Aorta (tissue), 5 donors: ENCODE measurements at regions not wholly inside any gene's neighbourhood (a gene's known extent, or its start where the extent isn't known, plus 50 kb on each side); places are given as distances from the start of the nearest gene placed in this dataset.
A peak's percentile ranks its signal among the peaks of the same experiment; 100 is the strongest.

Source experiments
- ATAC-seq: fragments of 200-7000 bp; cut with Tn5 transposase; one replicate; pipeline ENCODE4 v1.9.1; 2022; ENCODE audit warnings: moderate library complexity; ENCODE audit not compliant: low FRiP score
- DNase-seq, 2 donors: peaks; one replicate each; pipeline ENCODE4 v3.0.0-alpha.2; 2020
- H3K27ac ChIP-seq, 2 donors: one replicate each; pipeline ENCODE4 v1.5.1; 2013; ENCODE audit warnings: low read length in 2 of 2, mild to moderate bottlenecking in 2 of 2, moderate library complexity in 2 of 2, control low read depth in 1 of 2, inconsistent platforms in 1 of 2, low read depth in 1 of 2
- H3K27me3 ChIP-seq, 2 donors: one replicate each; pipeline ENCODE4 v1.6.1; 2013; ENCODE audit warnings: control low read depth in 1 of 2, low read length in 1 of 2, mild to moderate bottlenecking in 1 of 2, moderate library complexity in 1 of 2; ENCODE audit not compliant: insufficient read depth in 2 of 2, control insufficient read depth in 1 of 2
- H3K36me3 ChIP-seq, 2 donors: one replicate each; pipeline ENCODE4 v1.6.1; 2013; ENCODE audit warnings: control low read depth in 1 of 2, low read length in 1 of 2, mild to moderate bottlenecking in 1 of 2; ENCODE audit not compliant: insufficient read depth in 2 of 2, control insufficient read depth in 1 of 2
- H3K4me1 ChIP-seq, 2 donors: one replicate each; pipeline ENCODE4 v1.6.1; 2013; ENCODE audit warnings: low read length in 2 of 2, control low read depth in 1 of 2, mild to moderate bottlenecking in 1 of 2, moderate library complexity in 1 of 2; ENCODE audit not compliant: insufficient read depth in 2 of 2, control insufficient read depth in 1 of 2
- H3K4me3 ChIP-seq, 2 donors: one replicate each; pipeline ENCODE4 v1.5.1; 2013; ENCODE audit warnings: low read length in 2 of 2, control low read depth in 1 of 2, mild to moderate bottlenecking in 1 of 2
- H3K9me3 ChIP-seq: one replicate; pipeline ENCODE4 v1.6.1; 2013; ENCODE audit warnings: mild to moderate bottlenecking, low read length; ENCODE audit not compliant: control insufficient read depth
- WGBS, 2 donors: extraction: QIAGEN DNeasy Blood & Tissue Kit; methylation state at CpG; one replicate each; pipeline ENCODE4 v1.1.7; 2013; 5-methylcytosine and 5-hydroxymethylcytosine counted together
- intact Hi-C, 2 donors: fragments of 100-400 bp; cut with DNase I; formaldehyde crosslinking; loops; one replicate each; pipeline versions ENCODE4 v1.14.2 to v1.15.0; 2022
- donor health status: healthy with polysubstance abuse.
- donor health status: Bipolar disorder and iron deficiency.
- donor health status: DM: no; HTN: no; CAD: no.
- donor health status: DM: no; HTN: no; CAD: no.
- donor health status: DM: yes; HTN: yes; CAD: no.

DNA sequence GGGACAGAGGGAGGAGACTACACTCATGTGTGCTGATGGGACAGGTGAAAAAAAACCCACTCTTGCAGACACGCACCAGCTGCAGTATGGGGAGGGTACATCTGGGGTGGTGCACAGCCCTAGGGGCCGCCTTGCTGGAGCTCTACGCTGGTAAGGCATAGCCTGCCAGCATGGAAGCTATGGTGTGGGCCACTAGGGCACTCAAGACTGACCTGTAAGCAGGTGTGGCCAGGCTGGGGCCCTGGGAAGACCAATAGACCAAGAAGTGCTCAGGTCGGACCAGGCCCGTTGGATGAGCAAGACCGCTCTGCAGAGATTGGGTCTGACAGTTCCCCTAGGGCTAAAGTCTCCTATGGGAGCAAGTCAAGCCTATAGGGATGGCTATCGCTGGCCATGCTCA, 314.8 kb downstream of the FAM47A start:
- Histone ChIP-seq H3K36me3 (no peaks in the 10 kb centered on the region), H3K27ac (no peak overlapping the region), H3K4me3 (no peak overlapping the region), H3K27me3 (no peaks in the 10 kb centered on the region), H3K9me3 (no peaks in the 10 kb centered on the region), H3K4me1 (no peaks in the 10 kb centered on the region)
- no peak for DNase-seq
- intact Hi-C loops, result no loop called here
- peak; percentile 54 for ATAC-seq
- 84 to 93% methylated on average over 7 of the region's 7 CpGs for WGBS, 2 donors

DNA sequence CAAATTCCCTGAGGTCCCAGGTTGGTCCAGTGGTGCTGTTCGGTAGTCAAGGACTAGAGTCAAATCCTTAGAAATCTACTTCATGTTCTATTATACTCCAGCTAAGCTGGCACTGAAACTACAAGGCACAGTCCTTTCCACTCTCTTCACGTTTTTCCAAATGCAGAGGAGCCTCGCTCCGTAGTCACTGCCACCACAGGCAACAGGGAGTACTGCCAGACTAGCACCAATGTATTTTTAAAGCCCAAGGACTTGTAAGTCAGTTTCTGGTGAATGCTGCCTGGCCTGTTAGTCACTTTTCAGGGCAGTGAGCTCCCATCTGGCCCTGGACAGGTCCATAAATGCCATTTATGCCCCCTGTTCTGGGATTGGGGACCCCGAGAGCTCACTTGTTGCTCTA, 323.5 kb downstream of the FAM47A start:
- Histone ChIP-seq H3K4me3 (no peak overlapping the region), H3K4me1 (no peaks in the 10 kb centered on the region), H3K9me3 (no peaks in the 10 kb centered on the region), H3K27ac (no peak overlapping the region), H3K36me3 (no peaks in the 10 kb centered on the region), H3K27me3 (no peaks in the 10 kb centered on the region)
- WGBS, 2 donors, result 54 to 75% methylated on average over 5 of the region's 5 CpGs
- DNase-seq (no peak), ATAC-seq (no peak)
- intact Hi-C loops, result no loop called here

DNA sequence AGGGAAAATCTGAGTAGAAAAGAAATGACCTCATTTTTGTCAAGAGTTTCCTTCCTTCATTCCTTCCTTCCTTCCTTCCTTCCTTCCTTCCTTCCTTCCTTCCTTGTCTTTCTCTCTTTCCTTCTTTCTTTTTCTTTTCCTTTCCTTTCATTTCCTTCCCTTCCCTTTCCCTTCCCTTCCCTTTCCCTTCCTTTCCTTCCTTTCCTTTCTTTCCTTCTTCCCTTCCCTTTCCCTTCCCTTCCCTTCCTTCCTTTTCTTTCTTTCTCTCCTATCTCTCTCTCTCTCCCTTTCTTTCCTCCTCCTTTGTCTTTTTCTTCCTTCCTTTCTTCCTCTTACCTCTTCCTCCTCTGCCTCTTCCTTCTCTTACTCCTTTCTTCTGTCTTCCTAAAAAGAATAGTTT, 347.6 kb downstream of the FAM47A start:
- H3K4me3 ChIP-seq, result no peak overlapping the region
- ATAC-seq, result no peak
- intact Hi-C loops, result no loop called here
- H3K36me3 ChIP-seq, result no peaks in the 10 kb centered on the region
- no peaks in the 10 kb centered on the region for H3K27me3 ChIP-seq
- no peak for DNase-seq
- no peak overlapping the region for H3K27ac ChIP-seq
- no peaks in the 10 kb centered on the region for H3K4me1 ChIP-seq
- no peaks in the 10 kb centered on the region for H3K9me3 ChIP-seq

DNA sequence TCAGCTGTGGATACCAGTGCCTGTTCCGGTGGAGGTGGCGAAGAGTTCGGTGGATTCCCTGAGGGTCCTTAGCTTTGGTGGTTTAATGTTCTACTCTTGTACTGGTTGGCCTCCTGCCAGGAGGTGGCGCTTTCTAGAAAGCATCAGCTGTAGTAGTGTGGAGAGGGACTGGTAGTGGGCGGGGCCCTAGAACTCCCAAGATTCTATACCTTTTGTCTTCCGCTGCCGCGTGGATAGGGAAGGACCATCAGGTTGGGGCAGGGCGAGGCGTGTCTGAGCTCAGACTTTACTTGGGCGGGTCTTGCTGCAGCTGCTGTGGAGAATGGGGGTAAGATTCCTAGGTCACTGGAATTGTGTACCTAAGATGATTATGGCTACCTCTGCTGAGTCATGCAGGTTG, 390.3 kb downstream of the FAM47A start:
- no peak for ATAC-seq
- Histone ChIP-seq H3K27ac (no peak overlapping the region), H3K27me3 (no peaks in the 10 kb centered on the region)

GRCh38 chrX:33735182-33735581, 396.9 kb downstream of the FAM47A start:
- no peak for DNase-seq
- no peak for ATAC-seq
- Histone ChIP-seq H3K4me1 (no peaks in the 10 kb centered on the region), H3K9me3 (no peaks in the 10 kb centered on the region), H3K27ac (no peak overlapping the region), H3K27me3 (no peaks in the 10 kb centered on the region), H3K4me3 (no peak overlapping the region), H3K36me3 (no peaks in the 10 kb centered on the region)
- WGBS, 2 donors, result 40 to 62% methylated on average over 1 of the region's 1 CpG
- intact Hi-C loops, result no loop called here

More for the DNA sequence above, 390.3 kb downstream of the FAM47A start:
- intact Hi-C loops, result no loop called here
- DNase-seq, result no peak
- H3K9me3 ChIP-seq, result no peaks in the 10 kb centered on the region
- 74 to 88% methylated on average over 11 of the region's 11 CpGs for WGBS, 2 donors
- no peaks in the 10 kb centered on the region for H3K4me1 ChIP-seq
- H3K36me3 ChIP-seq, result no peaks in the 10 kb centered on the region
- no peak overlapping the region for H3K4me3 ChIP-seq

DNA sequence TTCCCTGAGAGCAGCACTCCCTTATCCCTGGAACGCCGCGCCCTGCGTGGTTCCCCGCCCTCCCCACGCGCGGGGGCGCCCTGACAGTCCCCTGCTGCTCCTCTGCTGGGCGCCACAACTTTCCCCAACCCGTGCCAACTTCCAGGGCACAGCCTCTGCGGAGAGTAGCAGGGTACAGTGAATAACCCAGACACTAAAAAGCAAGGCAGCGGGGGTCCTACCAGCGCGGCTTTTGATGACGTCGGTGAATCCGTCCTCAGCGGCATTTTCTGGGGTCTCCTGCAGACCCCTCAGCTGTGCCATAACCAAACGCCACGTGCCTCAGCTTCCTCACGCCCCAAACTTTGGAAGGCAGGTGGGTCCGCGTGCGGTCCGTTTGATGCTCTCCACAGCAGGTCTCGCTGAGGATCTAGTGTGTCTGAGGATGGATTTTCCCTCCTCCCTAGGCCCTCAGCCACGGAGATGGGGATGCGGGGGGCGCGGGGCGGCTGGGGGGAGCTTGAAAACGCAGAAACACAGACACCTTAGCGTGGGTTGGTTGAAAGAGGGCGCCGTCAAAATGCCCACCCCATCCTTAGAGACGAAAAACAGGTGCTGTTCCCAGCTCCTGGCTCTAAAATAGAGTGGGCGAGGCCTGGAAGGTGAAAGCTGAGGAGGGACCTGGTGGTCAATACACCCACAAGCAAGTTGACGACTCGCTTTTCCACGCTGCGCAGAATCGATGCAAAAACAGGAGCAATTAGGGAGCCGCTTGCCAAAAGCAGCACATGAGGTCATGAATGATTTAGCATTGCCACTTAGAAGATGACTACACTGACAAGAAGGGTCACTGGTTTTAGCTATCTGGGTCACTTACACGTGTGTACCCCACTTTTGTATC, 405.6 kb downstream of the FAM47A start:
- peak overlapping the region; percentile 44 to 87 for H3K4me3 ChIP-seq
- no peaks in the 10 kb centered on the region for H3K36me3 ChIP-seq
- no peaks in the 10 kb centered on the region for H3K4me1 ChIP-seq
- H3K27me3 ChIP-seq, result no peaks in the 10 kb centered on the region
- DNase-seq (peak; percentile 43 to 77), ATAC-seq (peak; percentile 65)
- peak overlapping the region in 1 of 2 donors; percentile 84 for H3K27ac ChIP-seq
- 4 to 17% methylated on average over 45 of the region's 45 CpGs for WGBS, 2 donors
- H3K9me3 ChIP-seq, result no peaks in the 10 kb centered on the region
- intact Hi-C loops, result no loop called here

GRCh38 chrX:33725535-33726210, 406.4 kb downstream of the FAM47A start:
- ATAC-seq (peak; percentile 46), DNase-seq (no peak)
- H3K27me3 ChIP-seq, result no peaks in the 10 kb centered on the region
- no peak overlapping the region for H3K27ac ChIP-seq
- H3K4me1 ChIP-seq, result no peaks in the 10 kb centered on the region
- no peaks in the 10 kb centered on the region for H3K9me3 ChIP-seq
- peak overlapping the region; percentile 44 to 87 for H3K4me3 ChIP-seq
- H3K36me3 ChIP-seq, result no peaks in the 10 kb centered on the region
- intact Hi-C loops, result no loop called here
- 2 to 10% methylated on average over 15 of the region's 15 CpGs for WGBS, 2 donors

- no peak for DNase-seq
- no peak overlapping the region for H3K4me3 ChIP-seq
- no peaks in the 10 kb centered on the region for H3K27me3 ChIP-seq
- H3K27ac ChIP-seq, result no peak overlapping the region
- ATAC-seq, result no peak
- no peaks in the 10 kb centered on the region for H3K9me3 ChIP-seq
- no peaks in the 10 kb centered on the region for H3K4me1 ChIP-seq
- WGBS, 2 donors, result 88 to 90% methylated on average over 1 of the region's 1 CpG
- no peaks in the 10 kb centered on the region for H3K36me3 ChIP-seq
- intact Hi-C loops, result no loop called here
These were observed 410.2 kb downstream of the FAM47A start for GRCh38 chrX:33721927-33722326.

GRCh38 chrX:33686105-33686504, 446.0 kb downstream of the FAM47A start:
- DNase-seq, result no peak
- intact Hi-C loops, result no loop called here
- no peaks in the 10 kb centered on the region for H3K27me3 ChIP-seq
- ATAC-seq, result no peak
- no peaks in the 10 kb centered on the region for H3K36me3 ChIP-seq
- H3K27ac ChIP-seq, result no peak overlapping the region
- no peaks in the 10 kb centered on the region for H3K9me3 ChIP-seq
- H3K4me3 ChIP-seq, result no peak overlapping the region
- no peaks in the 10 kb centered on the region for H3K4me1 ChIP-seq
- WGBS, 2 donors, result 68 to 77% methylated on average over 1 of the region's 1 CpG
